KMS-11 (cell line): ENCODE measurements at regions not wholly inside any gene's neighbourhood (a gene's known extent, or its start where the extent isn't known, plus 50 kb on each side); places are given as distances from the start of the nearest gene placed in this dataset.

Source experiments
- H2AFZ ChIP-seq: fragments of 200-600 bp; sonication (generic); 2 replicates; pipeline ENCODE4 v1.6.1; 2016; ENCODE audit warnings: antibody characterized with exemption, mixed run types, low read depth
- H3K27ac ChIP-seq: fragments of 200-600 bp; sonication (generic); 2 replicates; pipeline ENCODE4 v1.6.1; 2016; ENCODE audit warnings: mild to moderate bottlenecking, mixed run types
- H3K27me3 ChIP-seq: fragments of 200-600 bp; sonication (generic); 2 replicates; pipeline ENCODE4 v1.6.1; 2017; ENCODE audit warnings: mild to moderate bottlenecking, low read depth, mixed run types, moderate library complexity; ENCODE audit not compliant: insufficient read depth
- H3K36me3 ChIP-seq: fragments of 200-600 bp; sonication (generic); 2 replicates; pipeline ENCODE4 v1.6.1; 2017; ENCODE audit warnings: mild to moderate bottlenecking, mixed run types; ENCODE audit not compliant: insufficient read depth
- H3K4me1 ChIP-seq: fragments of 200-600 bp; sonication (generic); 2 replicates; pipeline ENCODE4 v1.6.1; 2016; ENCODE audit warnings: mild to moderate bottlenecking, low read depth, mixed run types; ENCODE audit not compliant: poor library complexity, severe bottlenecking
- H3K4me2 ChIP-seq: fragments of 200-600 bp; sonication (generic); 2 replicates; pipeline ENCODE4 v1.7.0; 2016; ENCODE audit warnings: mild to moderate bottlenecking, mixed run types
- H3K4me3 ChIP-seq: fragments of 200-600 bp; sonication (generic); IDR thresholded peaks from 2 replicates; pipeline ENCODE4 v1.6.1; 2017; ENCODE audit warnings: low read depth, low read length, mixed read lengths; ENCODE audit not compliant: insufficient read depth
- H3K79me2 ChIP-seq: fragments of 200-600 bp; sonication (generic); 2 replicates; pipeline ENCODE4 v1.6.1; 2016; ENCODE audit warnings: low read depth, mixed run types; ENCODE audit not compliant: insufficient read depth
- H3K9ac ChIP-seq: fragments of 200-600 bp; sonication (generic); 2 replicates; pipeline ENCODE4 v1.6.1; 2016; ENCODE audit warnings: mild to moderate bottlenecking, mixed run types
- H4K20me1 ChIP-seq: fragments of 200-600 bp; sonication (generic); 2 replicates; pipeline ENCODE4 v1.6.1; 2016; ENCODE audit warnings: mild to moderate bottlenecking, mixed run types; ENCODE audit not compliant: insufficient read depth
- TF ChIP-seq, protein P1 (sequence below): fragments of 200-600 bp; sonication (generic); conservative IDR thresholded peaks from 2 replicates; pipeline ENCODE4 v1.6.1; 2017; ENCODE audit warnings: low read depth, mild to moderate bottlenecking, antibody characterized with exemption, low read length, moderate library complexity, mixed read lengths

DNA sequence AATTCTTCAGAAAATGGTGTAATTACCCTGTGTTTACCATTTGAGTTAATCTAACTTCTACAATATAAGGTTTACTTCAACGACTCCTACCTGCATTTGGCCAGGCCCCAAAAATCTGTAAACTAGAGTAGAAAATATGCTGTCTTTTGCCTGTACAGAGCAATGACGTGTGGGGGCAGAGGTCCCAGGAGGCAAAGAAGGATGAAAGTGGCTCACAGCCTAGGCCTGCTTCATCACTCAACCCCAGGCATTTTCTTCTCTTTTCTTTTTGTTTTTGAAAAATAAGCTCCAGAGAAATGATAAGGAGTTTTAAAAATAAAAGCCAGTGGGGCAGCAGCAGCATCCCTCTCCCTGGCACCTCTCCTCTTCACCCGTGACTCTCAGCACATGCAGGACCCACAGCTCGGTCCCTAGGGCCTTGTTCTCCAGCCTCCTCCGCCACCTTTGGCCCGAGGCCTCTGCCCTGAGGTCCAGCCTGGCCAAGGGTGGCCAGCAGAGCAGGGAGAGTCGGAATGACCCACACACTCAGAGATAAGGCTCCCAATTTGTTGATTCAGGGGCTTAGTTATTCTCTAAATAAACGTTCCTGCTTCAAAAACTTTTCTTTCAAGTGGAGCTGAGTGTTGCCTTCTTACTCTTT, 76.6 kb upstream of the ADRA1D start:
- Histone ChIP-seq H3K27ac (no peak overlapping the region), H2AFZ (no peak overlapping the region), H4K20me1 (no peaks in the 10 kb centered on the region), H3K36me3 (no peaks in the 10 kb centered on the region), H3K4me2 (no peak overlapping the region), H3K9ac (no peak overlapping the region), H3K27me3 (no peaks in the 10 kb centered on the region), H3K4me3 (no peak overlapping the region), H3K4me1 (no peaks in the 10 kb centered on the region), H3K79me2 (no peaks in the 10 kb centered on the region)
- TF ChIP-seq, protein P1, sequence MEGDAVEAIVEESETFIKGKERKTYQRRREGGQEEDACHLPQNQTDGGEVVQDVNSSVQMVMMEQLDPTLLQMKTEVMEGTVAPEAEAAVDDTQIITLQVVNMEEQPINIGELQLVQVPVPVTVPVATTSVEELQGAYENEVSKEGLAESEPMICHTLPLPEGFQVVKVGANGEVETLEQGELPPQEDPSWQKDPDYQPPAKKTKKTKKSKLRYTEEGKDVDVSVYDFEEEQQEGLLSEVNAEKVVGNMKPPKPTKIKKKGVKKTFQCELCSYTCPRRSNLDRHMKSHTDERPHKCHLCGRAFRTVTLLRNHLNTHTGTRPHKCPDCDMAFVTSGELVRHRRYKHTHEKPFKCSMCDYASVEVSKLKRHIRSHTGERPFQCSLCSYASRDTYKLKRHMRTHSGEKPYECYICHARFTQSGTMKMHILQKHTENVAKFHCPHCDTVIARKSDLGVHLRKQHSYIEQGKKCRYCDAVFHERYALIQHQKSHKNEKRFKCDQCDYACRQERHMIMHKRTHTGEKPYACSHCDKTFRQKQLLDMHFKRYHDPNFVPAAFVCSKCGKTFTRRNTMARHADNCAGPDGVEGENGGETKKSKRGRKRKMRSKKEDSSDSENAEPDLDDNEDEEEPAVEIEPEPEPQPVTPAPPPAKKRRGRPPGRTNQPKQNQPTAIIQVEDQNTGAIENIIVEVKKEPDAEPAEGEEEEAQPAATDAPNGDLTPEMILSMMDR, result no peak

DNA sequence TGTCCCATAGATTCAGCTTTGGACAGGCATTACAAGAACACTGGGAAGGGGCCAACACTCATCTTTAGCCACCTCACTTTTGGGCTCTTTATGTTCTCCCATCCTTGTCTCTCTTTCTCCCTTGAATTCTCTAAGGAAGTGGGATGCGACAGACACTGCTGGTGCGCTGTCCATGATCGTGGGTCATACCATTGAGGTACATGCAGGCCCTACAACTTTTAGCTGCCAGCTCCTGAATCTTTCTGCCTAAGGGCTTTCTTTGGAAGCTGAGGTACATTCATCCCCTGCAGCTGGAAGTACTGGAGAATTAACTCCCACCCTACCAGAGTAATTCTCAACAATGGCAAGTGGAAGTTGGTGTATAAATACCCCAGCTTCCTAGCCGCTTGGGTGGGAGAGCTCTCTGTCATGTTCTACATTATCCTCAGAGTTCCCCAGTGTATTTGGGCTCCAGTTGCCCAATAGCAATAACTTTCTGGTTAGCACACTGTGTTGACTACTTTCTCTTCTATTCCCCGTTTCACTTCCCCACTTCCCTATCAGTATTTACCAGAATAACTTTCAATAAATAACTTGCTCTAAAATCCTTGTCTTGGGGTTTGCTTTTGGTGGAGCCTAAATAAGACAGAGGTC, 75.6 kb upstream of the ADRA1D start:
- Histone ChIP-seq H3K36me3 (no peaks in the 10 kb centered on the region), H3K27me3 (no peaks in the 10 kb centered on the region), H3K4me3 (no peak overlapping the region), H3K27ac (no peak overlapping the region), H3K4me1 (no peaks in the 10 kb centered on the region), H3K9ac (no peak overlapping the region), H3K4me2 (no peak overlapping the region), H4K20me1 (no peaks in the 10 kb centered on the region), H3K79me2 (no peaks in the 10 kb centered on the region), H2AFZ (no peak overlapping the region)
- TF ChIP-seq, protein P1, result no peak

DNA sequence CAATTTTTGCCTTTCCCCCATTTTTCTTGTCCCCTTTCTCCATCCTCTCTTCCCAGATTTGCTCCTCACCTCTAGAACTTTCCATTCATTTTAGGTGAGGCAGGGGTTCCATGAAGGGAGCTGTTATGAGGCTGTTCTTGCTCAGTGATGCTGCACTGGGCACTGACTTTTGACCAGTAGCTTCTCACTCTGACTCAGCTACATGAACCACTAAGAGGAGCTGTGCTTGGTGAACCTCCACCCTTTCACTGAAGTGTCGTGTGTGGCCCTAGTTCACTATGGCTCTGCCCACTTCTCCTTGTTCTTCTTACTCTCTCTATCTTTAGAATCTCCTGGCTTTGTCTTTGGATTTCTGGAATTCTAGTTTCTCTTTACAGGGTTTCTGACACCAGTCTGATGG, 73.4 kb upstream of the ADRA1D start:
- Histone ChIP-seq H3K27me3 (no peaks in the 10 kb centered on the region), H4K20me1 (no peaks in the 10 kb centered on the region), H3K27ac (no peak overlapping the region), H3K4me2 (no peak overlapping the region), H3K36me3 (no peaks in the 10 kb centered on the region), H3K4me3 (no peak overlapping the region), H3K4me1 (no peaks in the 10 kb centered on the region), H3K9ac (no peak overlapping the region), H2AFZ (no peak overlapping the region), H3K79me2 (no peaks in the 10 kb centered on the region)
- TF ChIP-seq, protein P1, result no peak

DNA sequence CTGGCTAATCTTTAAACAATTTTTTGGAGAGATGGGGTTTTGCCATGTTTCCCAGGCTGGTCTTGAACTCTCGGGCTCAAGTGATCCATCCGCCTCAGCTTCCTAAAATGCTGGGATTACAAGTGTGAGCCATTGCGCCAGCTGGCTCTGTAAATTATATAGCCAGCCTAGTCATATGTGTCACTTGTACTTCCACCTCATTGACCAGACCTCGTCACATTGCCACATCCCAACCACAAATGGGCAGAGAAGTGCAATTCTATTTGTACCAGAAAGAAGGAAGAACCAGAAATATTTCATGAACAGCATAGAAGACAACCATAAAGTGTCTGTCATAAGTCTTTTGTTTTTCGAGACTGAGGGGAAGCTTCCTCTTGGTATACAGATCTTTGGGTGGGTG, 71.2 kb upstream of the ADRA1D start:
- Histone ChIP-seq H3K27me3 (no peaks in the 10 kb centered on the region), H3K79me2 (no peaks in the 10 kb centered on the region), H3K4me1 (no peaks in the 10 kb centered on the region), H3K4me2 (no peak overlapping the region), H3K9ac (no peak overlapping the region), H4K20me1 (no peaks in the 10 kb centered on the region), H3K4me3 (no peak overlapping the region), H3K27ac (no peak overlapping the region), H2AFZ (no peak overlapping the region), H3K36me3 (no peaks in the 10 kb centered on the region)
- TF ChIP-seq, protein P1, result no peak
